CD14-positive monocyte (primary cell): ENCODE measurements at regions not wholly inside any gene's neighbourhood (a gene's known extent, or its start where the extent isn't known, plus 50 kb on each side); places are given as distances from the start of the nearest gene placed in this dataset.

Experiments used
- DNase-seq, 3 donors: peaks; one replicate each; pipeline ENCODE4 v3.0.0-alpha.2; 2011 to 2022
- H2AFZ ChIP-seq: 2 replicates; pipeline ENCODE4 v1.6.0; 2012; ENCODE audit warnings: mild to moderate bottlenecking, low read depth, low read length, inconsistent platforms; ENCODE audit not compliant: insufficient read depth, poor library complexity, severe bottlenecking
- H3K27ac ChIP-seq, 2 donors: 1 replicate in 1 of 2; 2 replicates in 1 of 2; pipeline ENCODE4 v1.5.1; 2012 to 2013; ENCODE audit warnings: low read length in 2 of 2, control low read depth in 1 of 2, inconsistent platforms in 1 of 2, low read depth in 1 of 2, mild to moderate bottlenecking in 1 of 2
- H3K27me3 ChIP-seq, 2 donors: one replicate each; pipeline versions ENCODE4 v1.6.0 to v1.6.1; 2011 to 2013; ENCODE audit warnings: low read length in 2 of 2; ENCODE audit not compliant: control insufficient read depth in 2 of 2, insufficient read depth in 2 of 2
- H3K36me3 ChIP-seq, 2 donors: replicated peaks in 1 of 2; 1 replicate in 1 of 2; 2 replicates in 1 of 2; pipeline versions ENCODE4 v1.5.1 to v1.6.1; 2012 to 2013; ENCODE audit warnings: low read length in 2 of 2, control low read depth in 1 of 2, inconsistent platforms in 1 of 2, mild to moderate bottlenecking in 1 of 2; ENCODE audit not compliant: insufficient read depth in 2 of 2, control insufficient read depth in 1 of 2
- H3K4me1 ChIP-seq, 2 donors: 1 replicate in 1 of 2; 2 replicates in 1 of 2; pipeline versions ENCODE4 v1.5.1 to v1.6.1; 2012 to 2013; ENCODE audit warnings: low read length in 2 of 2, control low read depth in 1 of 2, inconsistent platforms in 1 of 2, mild to moderate bottlenecking in 1 of 2, moderate library complexity in 1 of 2; ENCODE audit not compliant: insufficient read depth in 2 of 2, control insufficient read depth in 1 of 2
- H3K4me2 ChIP-seq: replicated peaks from 2 replicates; pipeline ENCODE3; 2012; ENCODE audit warnings: low read length, moderate library complexity, mild to moderate bottlenecking; ENCODE audit not compliant: poor library complexity, severe bottlenecking; ENCODE audit errors: extremely low read depth
- H3K4me3 ChIP-seq, 3 experiments: fragments of 200-600 bp in 1 of 3; sonication (generic) in 1 of 3; replicated peaks in 1 of 3; 1 replicate in 2 of 3; 2 replicates in 1 of 3; pipeline ENCODE4 v1.5.1; 2011 to 2013; ENCODE audit warnings: low read length in 3 of 3, mild to moderate bottlenecking in 3 of 3, control low read depth in 2 of 3, low read depth in 2 of 3, inconsistent platforms in 1 of 3, moderate library complexity in 1 of 3
- H3K79me2 ChIP-seq: 2 replicates; pipeline ENCODE4 v1.6.0; 2012; ENCODE audit warnings: mild to moderate bottlenecking, control low read depth, inconsistent platforms, low read length, moderate library complexity; ENCODE audit not compliant: insufficient read depth
- H3K9ac ChIP-seq: 2 replicates; pipeline ENCODE4 v1.6.0; 2017; ENCODE audit warnings: low read length, mild to moderate bottlenecking; ENCODE audit not compliant: insufficient read depth, poor library complexity, severe bottlenecking
- H3K9me3 ChIP-seq, 2 donors: replicated peaks in 1 of 2; 1 replicate in 1 of 2; 2 replicates in 1 of 2; pipeline versions ENCODE4 v1.5.1 to v1.6.1; 2012 to 2013; ENCODE audit warnings: low read length in 2 of 2, control low read depth in 1 of 2; ENCODE audit not compliant: control insufficient read depth in 1 of 2, insufficient read depth in 1 of 2
- H4K20me1 ChIP-seq: 2 replicates; pipeline ENCODE4 v1.6.0; 2012; ENCODE audit warnings: mild to moderate bottlenecking, low read length, control low read depth, moderate library complexity; ENCODE audit not compliant: insufficient read depth
- H3K27ac Mint-ChIP-seq, 7 donors: one replicate each; pipeline ENCODE4 v1.8.0; 2020; ENCODE audit warnings: mild to moderate bottlenecking in 7 of 7, mixed read lengths in 7 of 7, moderate library complexity in 6 of 7, inconsistent platforms in 2 of 7
- H3K27me3 Mint-ChIP-seq, 3 donors: one replicate each; pipeline ENCODE4 v1.8.0; 2021 to 2022; ENCODE audit warnings: low read depth in 3 of 3, mild to moderate bottlenecking in 3 of 3, mixed read lengths in 3 of 3, moderate library complexity in 3 of 3, inconsistent platforms in 1 of 3
- H3K36me3 Mint-ChIP-seq, 2 donors: one replicate each; pipeline ENCODE4 v1.8.0; 2020; ENCODE audit warnings: mixed read lengths in 2 of 2, inconsistent platforms in 1 of 2, mild to moderate bottlenecking in 1 of 2
- H3K4me1 Mint-ChIP-seq: one replicate; pipeline ENCODE4 v1.8.0; 2020; ENCODE audit warnings: mild to moderate bottlenecking, mixed read lengths
- H3K4me3 Mint-ChIP-seq, 2 donors: one replicate each; pipeline ENCODE4 v1.8.0; 2020; ENCODE audit warnings: mild to moderate bottlenecking in 2 of 2, mixed read lengths in 2 of 2, moderate library complexity in 1 of 2
- H3K9me3 Mint-ChIP-seq, 7 donors: one replicate each; pipeline ENCODE4 v1.8.0; 2020 to 2022; ENCODE audit warnings: mixed read lengths in 7 of 7, mild to moderate bottlenecking in 6 of 7, moderate library complexity in 6 of 7, inconsistent platforms in 2 of 7
- CTCF ChIP-seq: fragments of 200-600 bp; IDR thresholded peaks from one replicate; pipeline ENCODE4 v1.8.0; 2022; ENCODE audit warnings: antibody characterized with exemption, mild to moderate bottlenecking
- WGBS: methylation state at CpG from one replicate; pipeline ENCODE4 v1.1.5; 2013; ENCODE audit warnings: missing lambda C conversion rate; ENCODE audit not compliant: insufficient coverage; 5-methylcytosine and 5-hydroxymethylcytosine counted together
- intact Hi-C, 2 donors: fragments of 100-400 bp; cut with micrococcal nuclease; formaldehyde crosslinking; loops; one replicate each; pipeline versions ENCODE4 v1.15.0 to v1.15.1; 2023

- H3K4me1 Mint-ChIP-seq, result peaks cover 7% of the 10 kb centered on the region
- no peak overlapping the region for H3K4me3 ChIP-seq
- H3K27me3 Mint-ChIP-seq, result peaks cover 7 to 13% (median 10%) of the 10 kb centered on the region in 3 donors
- H3K4me2 ChIP-seq, result no peak overlapping the region
- no peak overlapping the region for H3K27ac Mint-ChIP-seq
- H3K4me3 Mint-ChIP-seq, result no peak overlapping the region
- intact Hi-C loops, result no loop called here
- no CpG with 5 or more reads among the region's 1 CpG for WGBS
- no peak overlapping the region for H3K27ac ChIP-seq
- H3K9me3 ChIP-seq, result no peaks in the 10 kb centered on the region
- peaks cover 2 to 8% (median 7%) of the 10 kb centered on the region in 7 donors for H3K9me3 Mint-ChIP-seq
- no peaks in the 10 kb centered on the region for H3K36me3 Mint-ChIP-seq
- H3K27me3 ChIP-seq, result peaks cover 0 to 3% of the 10 kb centered on the region in 2 donors
- H3K9ac ChIP-seq, result no peak overlapping the region
- peaks cover 0 to 2% of the 10 kb centered on the region in 2 donors for H3K4me1 ChIP-seq
- no peak overlapping the region for H2AFZ ChIP-seq
- DNase-seq, result no peak
- TF ChIP-seq CTCF, result no peak
- no peaks in the 10 kb centered on the region for H3K79me2 ChIP-seq
- H3K36me3 ChIP-seq, result no peaks in the 10 kb centered on the region
- no peaks in the 10 kb centered on the region for H4K20me1 ChIP-seq
These were observed 525.6 kb downstream of the XYLT1 start for GRCh38 chr16:16945207-16945606.

- Histone ChIP-seq H3K4me1 (no peaks in the 10 kb centered on the region), H3K4me3 (no peak overlapping the region), H3K9ac (no peak overlapping the region), H3K4me2 (no peak overlapping the region), H4K20me1 (no peaks in the 10 kb centered on the region), H3K27me3 (no peaks in the 10 kb centered on the region), H3K27ac (no peak overlapping the region), H3K9me3 (no peaks in the 10 kb centered on the region), H3K36me3 (no peaks in the 10 kb centered on the region), H2AFZ (no peak overlapping the region), H3K79me2 (no peaks in the 10 kb centered on the region)
- Mint-ChIP-seq H3K36me3 (no peaks in the 10 kb centered on the region), H3K27ac (no peak overlapping the region), H3K9me3 (no peaks in the 10 kb centered on the region), H3K27me3 (peaks cover 2 to 7% (median 5%) of the 10 kb centered on the region in 3 donors), H3K4me3 (no peak overlapping the region), H3K4me1 (no peaks in the 10 kb centered on the region)
- no peak for TF ChIP-seq CTCF
- no peak for DNase-seq
- WGBS, result 88% methylated on average over 2 of the region's 2 CpGs
- intact Hi-C loops, result no loop called here
These were observed 514.4 kb downstream of the XYLT1 start for GRCh38 chr16:16956376-16956775.
